ENCODE measurements at regions not wholly inside any gene's neighbourhood (a gene's known extent, or its start where the extent isn't known, plus 50 kb on each side); places are given as distances from the start of the nearest gene placed in this dataset.
"Not testable (repeated sequence)": the region's sequence is repeated elsewhere in the genome, so short reads cannot be mapped to it uniquely, and the experiment has no call there.

GRCh38 chrX:35444671-35445355 lies 353.3 kb upstream of the MAGEB16 start:
- H3K4me3 ChIP-seq (ENCODE audit: low read depth, low read length), result no peak overlapping the region
- TF ChIP-seq CTCF (IDR thresholded peaks at IDR 0.05; ENCODE audit: low read depth, low read length), result no peak

- no peak overlapping the region for H3K4me3 ChIP-seq (ENCODE audit: low read depth, low read length)
- no peak for TF ChIP-seq CTCF (IDR thresholded peaks at IDR 0.05; ENCODE audit: low read depth, low read length)
Measured at GRCh38 chrX:35445912-35446311, 352.2 kb upstream of the MAGEB16 start.

GRCh38 chrX:35456891-35457290 lies 341.3 kb upstream of the MAGEB16 start:
- no peak for TF ChIP-seq CTCF (IDR thresholded peaks at IDR 0.05; ENCODE audit: low read depth, low read length)
- no peak overlapping the region for H3K4me3 ChIP-seq (ENCODE audit: low read depth, low read length)

- TF ChIP-seq CTCF (IDR thresholded peaks at IDR 0.05; ENCODE audit: low read depth, low read length), result no peak
- no peak overlapping the region for H3K4me3 ChIP-seq (ENCODE audit: low read depth, low read length)
Measured at GRCh38 chrX:35458142-35458541, 340.0 kb upstream of the MAGEB16 start.

GRCh38 chrX:35461164-35461563 lies 337.0 kb upstream of the MAGEB16 start:
- H3K4me3 ChIP-seq (ENCODE audit: low read depth, low read length), result no peak overlapping the region
- no peak for TF ChIP-seq CTCF (IDR thresholded peaks at IDR 0.05; ENCODE audit: low read depth, low read length)

- not testable (repeated sequence) for H3K4me3 ChIP-seq (ENCODE audit: low read depth, low read length)
Measured at GRCh38 chrX:35496671-35497070, 301.5 kb upstream of the MAGEB16 start.

- H3K4me3 ChIP-seq (ENCODE audit: low read depth, low read length), result not testable (repeated sequence)
Measured at GRCh38 chrX:35497453-35497852, 300.7 kb upstream of the MAGEB16 start.

- H3K4me3 ChIP-seq (ENCODE audit: low read depth, low read length), result no peak overlapping the region
- no peak for TF ChIP-seq CTCF (IDR thresholded peaks at IDR 0.05; ENCODE audit: low read depth, low read length)
Measured at GRCh38 chrX:35499071-35499862, 298.9 kb upstream of the MAGEB16 start.
